Fibroblast of pulmonary artery (primary cell): ENCODE measurements at regions not wholly inside any gene's neighbourhood (a gene's known extent, or its start where the extent isn't known, plus 50 kb on each side); places are given as distances from the start of the nearest gene placed in this dataset.

Experiments used
- DNase-seq: peaks from one replicate; pipeline ENCODE4 v3.0.0-alpha.2; 2010; ENCODE audit warnings: low read depth
- H3K4me3 ChIP-seq: replicated peaks from 2 replicates; pipeline ENCODE4 v1.5.1; 2011; ENCODE audit warnings: low read depth, mild to moderate bottlenecking, control low read depth, low read length, moderate library complexity
- TF ChIP-seq, protein P1 (sequence below): IDR thresholded peaks from 2 replicates; pipeline ENCODE4 v1.5.1; 2011; ENCODE audit warnings: mild to moderate bottlenecking, control low read depth, low read length, inconsistent platforms; ENCODE audit errors: missing control alignments

DNA sequence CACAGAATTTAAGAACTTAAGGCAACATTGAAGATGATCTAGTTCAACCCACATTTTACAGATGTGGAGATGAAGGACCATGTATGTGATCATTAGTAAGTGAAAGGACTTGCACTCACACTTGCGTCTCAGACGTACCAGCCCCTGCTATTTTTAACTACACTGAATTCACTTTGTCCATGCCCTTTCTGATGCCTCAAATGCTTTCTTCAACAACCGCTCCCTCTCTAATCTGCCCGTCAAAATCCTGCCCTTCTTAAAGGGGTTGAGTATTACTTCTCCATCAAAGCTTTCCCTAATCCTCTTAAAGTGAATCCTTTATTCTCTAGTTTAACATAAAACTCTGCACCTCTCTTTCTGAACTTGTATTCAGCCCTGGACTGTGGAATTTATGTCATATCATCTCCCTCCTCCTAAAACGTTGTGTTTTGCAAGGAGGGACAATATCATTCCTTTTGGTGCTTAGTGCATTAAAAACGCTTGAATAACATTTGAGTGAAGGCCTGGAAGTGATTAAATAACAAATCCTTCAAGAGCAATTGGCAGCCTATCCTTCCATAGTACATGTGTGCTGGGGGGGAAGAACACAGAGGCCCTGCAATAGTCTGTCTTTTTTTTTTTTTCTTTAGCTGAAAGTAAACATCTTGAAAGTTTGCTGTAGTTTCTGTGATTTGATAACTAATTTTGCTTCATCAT lies 493.3 kb downstream of the LMO7 start:
- H3K4me3 ChIP-seq, result no peak overlapping the region
- TF ChIP-seq, protein P1, sequence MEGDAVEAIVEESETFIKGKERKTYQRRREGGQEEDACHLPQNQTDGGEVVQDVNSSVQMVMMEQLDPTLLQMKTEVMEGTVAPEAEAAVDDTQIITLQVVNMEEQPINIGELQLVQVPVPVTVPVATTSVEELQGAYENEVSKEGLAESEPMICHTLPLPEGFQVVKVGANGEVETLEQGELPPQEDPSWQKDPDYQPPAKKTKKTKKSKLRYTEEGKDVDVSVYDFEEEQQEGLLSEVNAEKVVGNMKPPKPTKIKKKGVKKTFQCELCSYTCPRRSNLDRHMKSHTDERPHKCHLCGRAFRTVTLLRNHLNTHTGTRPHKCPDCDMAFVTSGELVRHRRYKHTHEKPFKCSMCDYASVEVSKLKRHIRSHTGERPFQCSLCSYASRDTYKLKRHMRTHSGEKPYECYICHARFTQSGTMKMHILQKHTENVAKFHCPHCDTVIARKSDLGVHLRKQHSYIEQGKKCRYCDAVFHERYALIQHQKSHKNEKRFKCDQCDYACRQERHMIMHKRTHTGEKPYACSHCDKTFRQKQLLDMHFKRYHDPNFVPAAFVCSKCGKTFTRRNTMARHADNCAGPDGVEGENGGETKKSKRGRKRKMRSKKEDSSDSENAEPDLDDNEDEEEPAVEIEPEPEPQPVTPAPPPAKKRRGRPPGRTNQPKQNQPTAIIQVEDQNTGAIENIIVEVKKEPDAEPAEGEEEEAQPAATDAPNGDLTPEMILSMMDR, result no peak
- DNase-seq, result no peak

- H3K4me3 ChIP-seq, result no peak overlapping the region
- TF ChIP-seq, protein P1, result no peak
- no peak for DNase-seq
Observed at GRCh38 chr13:76127922-76128321, 491.8 kb downstream of the LMO7 start.

GRCh38 chr13:76123548-76123947 lies 487.4 kb downstream of the LMO7 start:
- no peak for DNase-seq
- TF ChIP-seq, protein P1, result no peak
- no peak overlapping the region for H3K4me3 ChIP-seq

DNA sequence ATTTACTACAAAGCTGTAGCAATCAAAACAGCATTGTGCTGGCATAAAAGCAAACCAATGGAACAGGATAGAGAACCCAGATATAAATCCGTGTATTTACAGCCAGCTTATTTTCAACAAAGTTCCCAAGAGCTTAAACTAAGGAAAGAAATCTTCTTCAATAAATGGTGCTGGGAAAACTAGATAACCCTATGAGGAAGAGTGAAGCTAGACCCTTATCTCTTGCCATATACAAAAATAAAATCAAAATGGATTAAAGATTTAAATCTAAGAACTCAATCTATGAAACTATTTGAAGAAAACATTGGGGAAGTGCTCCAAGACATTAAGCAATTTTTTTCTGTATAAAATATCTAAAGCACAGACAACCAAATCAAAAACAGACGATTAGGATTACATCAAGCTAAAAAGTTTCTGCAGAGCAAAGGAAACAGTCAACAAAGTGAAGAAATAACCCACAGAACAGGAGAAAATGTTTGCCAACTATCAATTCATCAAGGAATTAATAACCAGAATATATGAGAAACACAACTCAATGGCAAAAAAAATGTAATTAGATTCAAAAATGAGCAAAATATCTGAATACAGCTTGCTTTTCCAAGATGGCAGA lies 480.7 kb downstream of the LMO7 start:
- no peak for DNase-seq
- TF ChIP-seq, protein P1, result no peak

DNA sequence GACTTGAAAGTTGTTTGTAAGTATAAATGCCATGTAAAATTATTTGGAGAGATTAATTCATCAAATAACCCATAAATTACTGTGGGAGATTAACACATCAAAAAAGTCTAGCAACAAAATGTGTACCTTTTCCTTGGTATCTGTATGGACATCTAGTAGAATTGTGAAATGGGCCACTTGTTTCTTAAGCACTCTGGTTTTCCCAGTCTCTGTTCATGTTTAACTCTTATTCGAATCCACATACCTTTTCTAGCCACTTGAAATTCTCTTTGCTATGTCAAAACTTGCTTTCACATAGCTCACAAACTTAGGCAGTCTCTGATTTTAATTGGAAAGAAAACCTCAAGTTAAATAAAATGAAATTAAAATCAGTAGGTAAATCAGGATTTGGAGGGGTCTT lies 470.6 kb downstream of the LMO7 start:
- TF ChIP-seq, protein P1, result no peak
- H3K4me3 ChIP-seq, result no peak overlapping the region
- no peak for DNase-seq

More for the DNA sequence above, 480.7 kb downstream of the LMO7 start:
- no peak overlapping the region for H3K4me3 ChIP-seq

- TF ChIP-seq, protein P1, result no peak
- DNase-seq, result no peak
- H3K4me3 ChIP-seq, result no peak overlapping the region
Observed at GRCh38 chr13:76094645-76095044, 458.5 kb downstream of the LMO7 start.

DNA sequence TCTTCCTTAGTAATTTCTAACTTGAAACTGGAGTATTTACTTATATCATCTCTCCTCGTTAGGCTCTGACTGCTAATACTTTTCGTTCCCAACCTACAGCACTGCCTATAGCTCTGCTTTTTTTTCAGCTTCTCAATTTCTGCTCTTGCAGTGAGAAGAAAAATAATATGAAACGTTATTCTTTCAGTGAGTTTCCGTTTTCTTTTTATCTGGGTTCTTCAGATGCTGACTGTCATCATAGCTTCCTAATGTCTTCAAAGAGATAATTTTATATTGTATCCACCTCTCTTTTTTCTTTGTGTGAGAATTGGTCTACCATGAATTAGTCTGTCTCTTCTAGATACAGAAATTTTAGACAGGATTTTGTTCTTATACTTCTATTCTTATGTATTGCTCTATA lies 454.9 kb downstream of the LMO7 start:
- DNase-seq, result no peak
- no peak overlapping the region for H3K4me3 ChIP-seq
- TF ChIP-seq, protein P1, result no peak
